Caco-2 (cell line): ENCODE measurements at regions not wholly inside any gene's neighbourhood (a gene's known extent, or its start where the extent isn't known, plus 50 kb on each side); places are given as distances from the start of the nearest gene placed in this dataset.

Source experiments
- BruUV-seq: library from RNA; stranded (reverse); fragments of 400-500 nt; replicated peaks from 2 replicates; lab custom pipeline; 2021; lab: Mats Ljungman, UMichigan
- CTCF ChIA-PET: fragments of 300-600 bp; sonication (Branson Sonifier 250); formaldehyde crosslinking; loops from one replicate; lab custom pipeline; 2022; ENCODE audit warnings: antibody characterized with exemption; lab: Charles Lee
- POLR2A ChIA-PET: fragments of 300-600 bp; sonication (Branson Sonifier 250); formaldehyde crosslinking; loops from one replicate; lab custom pipeline; 2022; ENCODE audit warnings: antibody characterized with exemption; lab: Charles Lee
- DNase-seq, 2 experiments: peaks; one replicate each; pipeline versions ENCODE4 v3.0.0 to v3.0.0-alpha.2; 2020 to 2022
- H3K27me3 ChIP-seq: replicated peaks from 2 replicates; pipeline ENCODE4 v1.6.0; 2011; ENCODE audit warnings: low read length; ENCODE audit not compliant: control insufficient read depth, insufficient read depth
- H3K36me3 ChIP-seq: 2 replicates; pipeline ENCODE4 v1.5.1; 2011; ENCODE audit warnings: low read length; ENCODE audit not compliant: control insufficient read depth, insufficient read depth
- H3K4me1 ChIP-seq: fragments of 250-450 bp; sonication (Bioruptor Pico); 2 replicates; pipeline ENCODE4 v1.5.1; 2020; ENCODE audit warnings: mild to moderate bottlenecking
- H3K4me3 ChIP-seq: 2 replicates; pipeline ENCODE4 v1.5.1; 2011; ENCODE audit warnings: low read depth, mild to moderate bottlenecking, control low read depth, low read length
- H3K9me3 ChIP-seq: fragments of 250-450 bp; sonication (Bioruptor Pico); 2 replicates; pipeline ENCODE4 v1.5.1; 2020; ENCODE audit warnings: mild to moderate bottlenecking, moderate library complexity
- H3K27ac Mint-ChIP-seq: one replicate; pipeline ENCODE4 v1.8.0; 2022; ENCODE audit warnings: mixed read lengths; ENCODE audit not compliant: unreplicated experiment
- H3K27me3 Mint-ChIP-seq: one replicate; pipeline ENCODE4 v1.8.0; 2022; ENCODE audit warnings: mixed read lengths; ENCODE audit not compliant: insufficient read depth, unreplicated experiment
- H3K36me3 Mint-ChIP-seq: one replicate; pipeline ENCODE4 v1.8.0; 2022; ENCODE audit warnings: mild to moderate bottlenecking, mixed read lengths; ENCODE audit not compliant: insufficient read depth, unreplicated experiment
- H3K4me1 Mint-ChIP-seq: one replicate; pipeline ENCODE4 v1.8.0; 2022; ENCODE audit warnings: low read depth, mixed read lengths; ENCODE audit not compliant: unreplicated experiment
- H3K4me3 Mint-ChIP-seq: one replicate; pipeline ENCODE4 v1.8.0; 2022; ENCODE audit warnings: mild to moderate bottlenecking, moderate library complexity, mixed read lengths; ENCODE audit not compliant: unreplicated experiment
- H3K9me3 Mint-ChIP-seq: one replicate; pipeline ENCODE4 v1.8.0; 2022; ENCODE audit warnings: mixed read lengths; ENCODE audit not compliant: unreplicated experiment
- CTCF ChIP-seq, 2 experiments: fragments of 200-600 bp in 1 of 2; IDR thresholded peaks; 1 replicate in 1 of 2; 2 replicates in 1 of 2; pipeline versions ENCODE4 v1.5.1 to v1.8.0; 2011 to 2022; ENCODE audit warnings: antibody characterized with exemption in 1 of 2, control low read depth in 1 of 2, inconsistent platforms in 1 of 2, low read depth in 1 of 2, low read length in 1 of 2, mild to moderate bottlenecking in 1 of 2, moderate library complexity in 1 of 2; ENCODE audit not compliant: insufficient read depth in 1 of 2, severe bottlenecking in 1 of 2, unreplicated experiment in 1 of 2
- intact Hi-C: fragments of 100-400 bp; cut with micrococcal nuclease; formaldehyde crosslinking; loops from one replicate; pipeline ENCODE4 v1.10.0; 2022; ENCODE audit not compliant: unreplicated experiment

- Histone ChIP-seq H3K27me3 (no peaks in the 10 kb centered on the region), H3K36me3 (no peaks in the 10 kb centered on the region), H3K4me1 (no peaks in the 10 kb centered on the region), H3K9me3 (no peaks in the 10 kb centered on the region), H3K4me3 (no peak overlapping the region)
- no peaks in the 10 kb centered on the region for H3K27me3 Mint-ChIP-seq
- H3K4me1 Mint-ChIP-seq = no peaks in the 10 kb centered on the region
- POLR2A ChIA-PET = no interaction called here
- no peaks in the 10 kb centered on the region for H3K36me3 Mint-ChIP-seq
- no TSS peak for BruUV-seq
- no peak for DNase-seq
- intact Hi-C loops = no loop called here
- H3K4me3 Mint-ChIP-seq = no peak overlapping the region
- H3K9me3 Mint-ChIP-seq = no peaks in the 10 kb centered on the region
- CTCF ChIA-PET = interaction anchor here (2.0 kb wide), 1 partner anchor 352 kb away, joined by 7 read pairs; no protein-coding TSS in a partner anchor
- H3K27ac Mint-ChIP-seq = no peak overlapping the region
- TF ChIP-seq CTCF (IDR thresholded peaks at IDR 0.05; ENCODE audit: insufficient read depth in 1 of 2, low read depth in 1 of 2, low read length in 1 of 2, severe bottlenecking in 1 of 2, unreplicated experiment in 1 of 2) = no peak
These were observed 296.2 kb downstream of the MDFIC start for GRCh38 chr7:115218076-115218475.

- no peak overlapping the region for H3K4me3 Mint-ChIP-seq
- no TSS peak for BruUV-seq
- H3K27ac Mint-ChIP-seq = no peak overlapping the region
- Histone ChIP-seq H3K36me3 (no peaks in the 10 kb centered on the region), H3K27me3 (no peaks in the 10 kb centered on the region), H3K4me1 (no peaks in the 10 kb centered on the region), H3K9me3 (no peaks in the 10 kb centered on the region), H3K4me3 (no peak overlapping the region)
- peak in 1 of 2 experiments; percentile 2 for TF ChIP-seq CTCF (IDR thresholded peaks at IDR 0.05; ENCODE audit: insufficient read depth in 1 of 2, low read depth in 1 of 2, low read length in 1 of 2, severe bottlenecking in 1 of 2, unreplicated experiment in 1 of 2)
- no peak for DNase-seq
- peaks cover 6% of the 10 kb centered on the region for H3K9me3 Mint-ChIP-seq
- H3K4me1 Mint-ChIP-seq = no peaks in the 10 kb centered on the region
- intact Hi-C loops = loop anchor here (2.0 kb wide), 1 partner anchor 353 kb away; no protein-coding TSS in a partner anchor
- H3K27me3 Mint-ChIP-seq = peaks cover 5% of the 10 kb centered on the region
- ChIA-PET POLR2A (no interaction called here), CTCF (interaction anchor here (2.0 kb wide), 1 partner anchor 352 kb away, joined by 7 read pairs; no protein-coding TSS in a partner anchor)
- H3K36me3 Mint-ChIP-seq = no peaks in the 10 kb centered on the region
These were observed 295.5 kb downstream of the MDFIC start for GRCh38 chr7:115217373-115217772.

- peaks cover 9% of the 10 kb centered on the region for H3K9me3 Mint-ChIP-seq
- TF ChIP-seq CTCF (IDR thresholded peaks at IDR 0.05; ENCODE audit: insufficient read depth in 1 of 2, low read depth in 1 of 2, low read length in 1 of 2, severe bottlenecking in 1 of 2, unreplicated experiment in 1 of 2) = no peak
- H3K4me3 Mint-ChIP-seq = no peak overlapping the region
- H3K36me3 Mint-ChIP-seq = no peaks in the 10 kb centered on the region
- CTCF ChIA-PET = interaction anchor here (2.0 kb wide), 1 partner anchor 351 kb away, joined by 7 read pairs; no protein-coding TSS in a partner anchor
- H3K4me1 ChIP-seq = no peaks in the 10 kb centered on the region
- H3K27ac Mint-ChIP-seq = no peak overlapping the region
- no peak for DNase-seq
- POLR2A ChIA-PET = no interaction called here
- no peaks in the 10 kb centered on the region for H3K36me3 ChIP-seq
- intact Hi-C loops = loop anchor here (2.0 kb wide), 1 partner anchor 352 kb away; no protein-coding TSS in a partner anchor
- H3K27me3 Mint-ChIP-seq = peaks cover 5% of the 10 kb centered on the region
- H3K9me3 ChIP-seq = no peaks in the 10 kb centered on the region
- H3K4me3 ChIP-seq = no peak overlapping the region
- no peaks in the 10 kb centered on the region for H3K27me3 ChIP-seq
- no TSS peak for BruUV-seq
- no peaks in the 10 kb centered on the region for H3K4me1 Mint-ChIP-seq
These were observed 294.8 kb downstream of the MDFIC start for GRCh38 chr7:115216652-115217051.
